ENCODE measurements at regions not wholly inside any gene's neighbourhood (a gene's known extent, or its start where the extent isn't known, plus 50 kb on each side); places are given as distances from the start of the nearest gene placed in this dataset.

DNA sequence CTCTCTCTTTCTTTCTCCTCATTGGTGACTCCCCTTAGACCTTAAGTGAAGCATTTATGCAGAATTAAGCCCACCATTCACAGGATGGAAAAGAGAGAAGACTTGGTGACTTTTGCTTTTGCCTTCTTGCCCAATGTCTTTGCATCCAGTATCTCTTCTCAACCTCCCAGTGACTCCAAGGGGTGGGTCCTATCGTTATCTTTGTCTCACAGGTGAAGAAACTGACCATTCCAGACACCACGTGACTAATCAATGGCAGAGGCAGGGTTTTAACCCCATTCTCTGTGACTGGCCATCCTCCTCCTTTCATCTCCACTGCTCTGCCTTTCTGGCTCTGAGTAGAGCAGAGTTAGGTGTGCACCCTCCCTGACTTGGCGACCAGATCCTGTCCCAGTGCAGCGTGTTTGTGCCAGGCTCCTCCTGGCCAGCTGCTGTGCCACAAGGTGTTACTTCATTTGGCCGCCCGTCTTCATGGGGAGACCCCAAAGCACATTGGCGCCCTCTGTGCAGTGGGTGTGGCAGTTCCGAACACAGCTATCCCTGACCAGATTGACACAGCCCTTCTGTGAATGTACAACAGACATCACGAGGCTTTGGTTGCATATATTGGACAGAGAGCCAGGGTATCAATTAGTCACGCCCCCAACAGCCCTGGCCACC lies 501.3 kb downstream of the CD83 start:
- WGBS = 92% methylated on average over 10 of the region's 10 CpGs
- Histone ChIP-seq H3K9ac (ENCODE audit: low read depth, low read length) (no peak overlapping the region), H3K4me1 (ENCODE audit: insufficient read depth, low read length) (peaks cover 14% of the 10 kb centered on the region), H3K36me3 (ENCODE audit: insufficient read depth, low read length) (no peaks in the 10 kb centered on the region), H3K9me3 (ENCODE audit: insufficient read depth, low read depth, low read length) (peaks cover 10% of the 10 kb centered on the region), H3K4me3 (ENCODE audit: low read length) (no peak overlapping the region), H3K27ac (ENCODE audit: low read depth, low read length) (no peak overlapping the region), H3K27me3 (ENCODE audit: insufficient read depth, low read length) (no peaks in the 10 kb centered on the region)

DNA sequence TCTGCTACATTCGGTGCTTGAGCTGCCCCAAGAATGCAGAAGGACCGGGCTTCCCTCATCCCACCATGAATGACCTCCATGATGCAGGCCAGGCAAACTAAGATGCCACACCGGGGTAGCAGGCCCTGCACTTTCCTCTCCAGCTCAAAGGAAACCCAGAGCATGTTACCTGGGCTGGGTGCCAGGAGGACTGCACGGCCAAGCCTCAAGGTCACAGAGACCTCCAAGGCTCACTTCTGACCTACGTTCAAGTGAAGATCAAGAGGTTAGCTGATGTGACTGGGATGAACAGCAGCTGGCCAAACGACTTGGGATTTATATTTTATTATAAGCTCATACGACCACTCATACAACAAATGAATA lies 501.8 kb downstream of the CD83 start:
- Histone ChIP-seq H3K4me3 (ENCODE audit: low read length) (no peak overlapping the region), H3K9me3 (ENCODE audit: insufficient read depth, low read depth, low read length) (peaks cover 10% of the 10 kb centered on the region), H3K4me1 (ENCODE audit: insufficient read depth, low read length) (peaks cover 14% of the 10 kb centered on the region), H3K27me3 (ENCODE audit: insufficient read depth, low read length) (no peaks in the 10 kb centered on the region), H3K9ac (ENCODE audit: low read depth, low read length) (no peak overlapping the region), H3K36me3 (ENCODE audit: insufficient read depth, low read length) (no peaks in the 10 kb centered on the region), H3K27ac (ENCODE audit: low read depth, low read length) (no peak overlapping the region)
- 88% methylated on average over 5 of the region's 7 CpGs for WGBS

DNA sequence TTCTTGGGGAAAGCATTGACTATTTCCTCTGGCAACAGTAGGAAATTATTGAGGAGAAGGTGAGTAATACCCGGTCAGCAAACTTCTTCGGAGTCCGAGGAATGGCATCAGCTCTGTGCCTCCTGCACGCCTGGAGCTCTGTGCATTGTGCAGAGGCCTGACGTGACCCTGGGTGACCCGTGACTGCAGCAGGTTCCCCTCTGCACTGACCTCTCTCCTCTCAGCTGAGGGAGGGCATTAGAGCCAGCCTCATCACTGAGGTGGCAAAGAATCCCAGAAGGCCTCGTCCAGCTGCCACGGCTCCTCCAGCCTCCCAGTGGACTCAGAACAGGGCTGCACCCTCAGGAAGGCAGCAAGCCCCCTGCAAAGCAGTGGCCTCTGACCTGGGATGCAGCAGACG lies 502.9 kb downstream of the CD83 start:
- Histone ChIP-seq H3K36me3 (ENCODE audit: insufficient read depth, low read length) (no peaks in the 10 kb centered on the region), H3K9me3 (ENCODE audit: insufficient read depth, low read depth, low read length) (peaks cover 9% of the 10 kb centered on the region), H3K27ac (ENCODE audit: low read depth, low read length) (no peak overlapping the region), H3K4me3 (ENCODE audit: low read length) (no peak overlapping the region), H3K9ac (ENCODE audit: low read depth, low read length) (no peak overlapping the region), H3K27me3 (ENCODE audit: insufficient read depth, low read length) (no peaks in the 10 kb centered on the region), H3K4me1 (ENCODE audit: insufficient read depth, low read length) (peaks cover 20% of the 10 kb centered on the region)
- 84% methylated on average over 9 of the region's 9 CpGs for WGBS

DNA sequence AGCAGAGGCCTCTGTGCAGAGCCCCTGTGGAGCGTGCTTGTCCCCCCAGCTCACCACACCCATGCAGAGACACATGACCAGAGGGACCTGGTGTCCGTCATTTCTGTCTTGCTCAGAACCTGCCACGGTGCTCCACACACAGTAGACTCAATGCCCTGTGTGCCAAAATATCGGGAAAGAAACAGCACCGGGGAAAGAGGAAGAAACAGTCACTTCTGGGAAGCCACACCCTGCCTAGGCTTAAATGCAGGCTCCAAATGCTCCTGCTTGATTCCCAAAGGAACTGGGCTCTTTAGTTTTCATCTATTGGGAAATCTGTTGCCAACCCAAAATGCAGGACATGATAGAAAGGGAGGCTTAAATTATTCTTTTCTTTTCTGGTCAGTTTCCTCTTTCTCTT lies 503.9 kb downstream of the CD83 start:
- no peak overlapping the region for H3K9ac ChIP-seq (ENCODE audit: low read depth, low read length)

DNA sequence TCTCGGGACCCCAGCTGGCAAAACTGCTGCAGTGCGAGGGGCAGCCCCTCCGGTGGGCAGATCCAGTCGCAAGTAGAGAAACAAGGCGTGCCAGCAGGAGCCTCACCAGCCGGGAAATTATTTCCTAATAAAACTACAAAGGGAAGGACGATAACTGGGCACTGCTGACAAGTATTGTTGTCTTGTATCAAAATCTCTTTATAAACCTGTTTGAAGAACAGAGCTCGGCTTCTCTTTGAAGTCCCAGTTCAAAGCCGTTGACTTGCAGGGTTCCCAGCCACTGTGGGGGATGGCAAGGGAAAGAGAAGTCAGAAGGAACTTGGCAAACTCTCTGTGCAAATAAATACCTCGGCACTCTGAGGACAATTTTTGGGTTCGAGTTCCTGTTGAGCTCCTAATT lies 504.5 kb downstream of the CD83 start:
- Histone ChIP-seq H3K9me3 (ENCODE audit: insufficient read depth, low read depth, low read length) (no peaks in the 10 kb centered on the region), H3K36me3 (ENCODE audit: insufficient read depth, low read length) (no peaks in the 10 kb centered on the region), H3K27ac (ENCODE audit: low read depth, low read length) (no peak overlapping the region), H3K9ac (ENCODE audit: low read depth, low read length) (no peak overlapping the region), H3K27me3 (ENCODE audit: insufficient read depth, low read length) (no peaks in the 10 kb centered on the region), H3K4me3 (ENCODE audit: low read length) (no peak overlapping the region), H3K4me1 (ENCODE audit: insufficient read depth, low read length) (peaks cover 27% of the 10 kb centered on the region)
- 48% methylated on average over 11 of the region's 11 CpGs for WGBS

More for the DNA sequence above, 503.9 kb downstream of the CD83 start:
- WGBS = 76% methylated on average over 5 of the region's 5 CpGs
- Histone ChIP-seq H3K9me3 (ENCODE audit: insufficient read depth, low read depth, low read length) (no peaks in the 10 kb centered on the region), H3K27ac (ENCODE audit: low read depth, low read length) (no peak overlapping the region), H3K36me3 (ENCODE audit: insufficient read depth, low read length) (no peaks in the 10 kb centered on the region), H3K4me1 (ENCODE audit: insufficient read depth, low read length) (peaks cover 27% of the 10 kb centered on the region), H3K4me3 (ENCODE audit: low read length) (no peak overlapping the region), H3K27me3 (ENCODE audit: insufficient read depth, low read length) (no peaks in the 10 kb centered on the region)

DNA sequence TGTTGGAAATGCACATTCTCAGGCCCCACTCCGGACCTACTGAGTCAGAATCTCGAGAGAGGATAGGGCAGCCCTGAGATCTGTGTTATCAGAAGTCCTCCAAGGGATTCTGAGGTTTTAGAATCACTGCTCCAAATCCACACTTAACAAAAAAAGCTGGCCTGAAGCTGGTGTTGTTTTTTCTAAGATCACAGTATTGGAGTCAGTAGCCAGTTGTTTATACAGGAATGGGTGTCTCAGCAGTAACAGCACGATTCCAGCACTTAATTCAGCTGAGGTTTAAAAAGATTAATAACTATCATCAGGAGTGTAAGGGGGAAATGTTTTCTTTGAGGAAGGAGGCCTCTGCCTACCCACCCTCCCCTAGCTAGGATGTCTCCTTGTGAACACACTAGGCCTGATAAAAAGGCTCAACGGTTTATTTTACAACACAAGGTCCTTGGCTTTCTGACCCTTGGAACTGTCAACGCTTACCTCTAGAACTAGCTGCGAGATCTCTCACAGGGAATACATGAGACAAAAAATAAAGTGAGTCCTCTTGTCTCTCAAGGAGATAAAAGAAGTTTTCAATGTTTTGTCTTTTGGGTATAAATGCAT lies 505.4 kb downstream of the CD83 start:
- Histone ChIP-seq H3K4me3 (ENCODE audit: low read length) (no peak overlapping the region), H3K27me3 (ENCODE audit: insufficient read depth, low read length) (no peaks in the 10 kb centered on the region), H3K4me1 (ENCODE audit: insufficient read depth, low read length) (peaks cover 27% of the 10 kb centered on the region), H3K36me3 (ENCODE audit: insufficient read depth, low read length) (no peaks in the 10 kb centered on the region), H3K9ac (ENCODE audit: low read depth, low read length) (no peak overlapping the region), H3K9me3 (ENCODE audit: insufficient read depth, low read depth, low read length) (no peaks in the 10 kb centered on the region), H3K27ac (ENCODE audit: low read depth, low read length) (no peak overlapping the region)
- WGBS = 89% methylated on average over 6 of the region's 6 CpGs

DNA sequence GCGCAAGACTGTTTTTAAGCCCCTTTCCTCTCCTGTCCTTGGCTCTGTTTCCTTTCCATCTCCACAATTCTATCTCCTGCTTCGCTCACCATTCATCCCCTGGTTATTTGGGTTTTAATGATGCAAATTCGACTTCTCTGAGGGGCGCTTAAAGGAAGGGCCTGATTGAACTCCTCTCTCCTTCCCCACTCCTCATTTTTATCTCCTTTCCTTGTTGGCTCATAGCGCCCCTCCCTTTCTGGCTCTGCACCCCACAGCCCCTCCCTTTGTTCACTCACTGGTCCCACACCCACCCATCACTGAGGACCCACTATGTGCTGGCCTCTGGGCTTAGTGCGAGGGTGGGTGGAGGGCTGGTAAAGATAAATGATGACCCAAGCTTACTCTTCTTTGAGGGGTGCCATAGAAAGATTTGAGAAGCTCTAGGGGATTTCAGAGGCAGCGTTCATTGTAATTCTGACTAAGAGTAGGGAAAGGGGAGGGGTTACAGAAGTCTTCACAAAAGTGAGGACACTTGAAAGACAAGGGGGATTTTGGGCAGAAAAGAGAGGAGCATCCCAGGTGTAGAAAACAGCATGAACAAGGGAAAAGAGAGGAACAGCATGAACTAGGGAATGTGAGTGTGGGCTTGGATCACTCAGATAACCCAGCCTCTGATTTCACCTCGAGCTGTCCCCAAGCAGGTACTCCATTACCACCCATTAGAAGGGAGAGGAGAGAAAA lies 507.8 kb downstream of the CD83 start:
- peak overlapping the region; percentile 38; the same call in 1 of the 2 replicates for H3K27ac ChIP-seq (ENCODE audit: low read depth, low read length)
- no peaks in the 10 kb centered on the region for H3K9me3 ChIP-seq (ENCODE audit: insufficient read depth, low read depth, low read length)
- no peak overlapping the region for H3K4me3 ChIP-seq (ENCODE audit: low read length)
- no peaks in the 10 kb centered on the region for H3K27me3 ChIP-seq (ENCODE audit: insufficient read depth, low read length)
- WGBS = 53% methylated on average over 8 of the region's 8 CpGs
- H3K9ac ChIP-seq (ENCODE audit: low read depth, low read length) = no peak overlapping the region
- H3K36me3 ChIP-seq (ENCODE audit: insufficient read depth, low read length) = no peaks in the 10 kb centered on the region
- peaks cover 35% of the 10 kb centered on the region for H3K4me1 ChIP-seq (ENCODE audit: insufficient read depth, low read length)

DNA sequence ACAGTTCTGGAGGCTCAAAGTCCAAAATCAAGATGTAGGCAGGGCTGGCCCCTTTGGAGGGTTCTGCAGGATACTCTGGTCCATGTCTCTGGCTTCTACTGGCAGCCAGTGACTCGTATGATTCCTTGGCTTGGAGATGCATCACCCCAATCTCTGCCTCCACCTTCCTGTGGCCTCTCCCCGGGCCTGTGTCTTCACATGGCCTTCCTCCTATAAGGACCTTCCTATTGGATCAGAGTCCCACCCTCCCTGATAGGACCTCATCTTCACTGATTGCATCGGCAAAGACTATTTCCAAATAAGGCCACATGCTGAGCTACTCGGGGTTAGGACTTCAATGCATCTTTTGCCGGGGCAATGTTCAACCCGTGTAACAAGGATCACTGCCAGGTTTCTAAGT lies 509.0 kb downstream of the CD83 start:
- no peak overlapping the region for H3K9ac ChIP-seq (ENCODE audit: low read depth, low read length)
- WGBS = 87% methylated on average over 6 of the region's 6 CpGs
- no peak overlapping the region for H3K27ac ChIP-seq (ENCODE audit: low read depth, low read length)
- H3K27me3 ChIP-seq (ENCODE audit: insufficient read depth, low read length) = no peaks in the 10 kb centered on the region
- no peak overlapping the region for H3K4me3 ChIP-seq (ENCODE audit: low read length)
- no peaks in the 10 kb centered on the region for H3K36me3 ChIP-seq (ENCODE audit: insufficient read depth, low read length)
- no peaks in the 10 kb centered on the region for H3K9me3 ChIP-seq (ENCODE audit: insufficient read depth, low read depth, low read length)
- peaks cover 31% of the 10 kb centered on the region for H3K4me1 ChIP-seq (ENCODE audit: insufficient read depth, low read length)

DNA sequence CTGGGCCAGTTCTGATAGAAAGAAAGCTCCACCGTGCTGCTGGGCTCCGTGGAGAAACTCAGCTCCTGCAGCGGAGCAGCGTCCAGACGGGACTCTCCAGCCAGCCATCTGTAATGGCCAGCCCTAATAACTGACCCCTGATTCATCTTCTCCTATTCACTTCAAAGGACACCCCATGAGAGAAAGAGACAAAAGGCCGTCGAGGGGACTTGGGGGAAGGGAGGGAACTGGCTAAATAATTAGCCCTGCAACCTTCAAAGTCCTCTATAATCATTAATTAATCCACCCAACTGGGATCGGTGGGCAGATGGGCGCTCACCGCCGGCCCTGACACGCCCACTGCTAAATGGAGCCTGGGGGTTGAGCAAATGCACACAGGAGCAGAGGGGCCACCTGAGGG lies 512.4 kb downstream of the CD83 start:
- no peak overlapping the region for H3K27ac ChIP-seq (ENCODE audit: low read depth, low read length)
- H3K9me3 ChIP-seq (ENCODE audit: insufficient read depth, low read depth, low read length) = no peaks in the 10 kb centered on the region
- H3K4me3 ChIP-seq (ENCODE audit: low read length) = no peak overlapping the region
- 72% methylated on average over 10 of the region's 12 CpGs for WGBS
- H3K4me1 ChIP-seq (ENCODE audit: insufficient read depth, low read length) = peaks cover 20% of the 10 kb centered on the region
- H3K36me3 ChIP-seq (ENCODE audit: insufficient read depth, low read length) = no peaks in the 10 kb centered on the region
- no peak overlapping the region for H3K9ac ChIP-seq (ENCODE audit: low read depth, low read length)
- no peaks in the 10 kb centered on the region for H3K27me3 ChIP-seq (ENCODE audit: insufficient read depth, low read length)

DNA sequence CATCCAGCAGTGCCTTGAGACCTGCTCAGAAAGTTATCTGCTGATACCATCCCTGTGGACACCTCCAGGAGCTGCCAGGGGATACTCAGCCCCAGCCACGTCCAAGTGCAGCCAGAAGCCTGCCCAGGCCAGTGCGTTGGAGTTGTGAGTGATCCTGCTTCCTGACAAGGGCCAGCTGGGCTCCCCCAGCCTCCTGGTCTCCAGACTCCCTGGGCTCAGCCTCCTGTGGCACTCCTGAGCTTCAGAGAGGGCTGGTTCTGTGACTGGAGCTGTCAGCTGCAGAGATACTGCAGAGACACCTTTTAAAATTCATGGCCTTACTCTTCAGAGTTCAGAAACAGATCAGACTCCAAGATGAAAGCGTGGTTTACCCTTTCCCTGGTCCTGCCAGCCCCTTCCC lies 515.9 kb downstream of the CD83 start:
- Histone ChIP-seq H3K9me3 (ENCODE audit: insufficient read depth, low read depth, low read length) (no peaks in the 10 kb centered on the region), H3K27me3 (ENCODE audit: insufficient read depth, low read length) (no peaks in the 10 kb centered on the region), H3K36me3 (ENCODE audit: insufficient read depth, low read length) (no peaks in the 10 kb centered on the region), H3K27ac (ENCODE audit: low read depth, low read length) (no peak overlapping the region), H3K4me1 (ENCODE audit: insufficient read depth, low read length) (peaks cover 9% of the 10 kb centered on the region), H3K9ac (ENCODE audit: low read depth, low read length) (no peak overlapping the region), H3K4me3 (ENCODE audit: low read length) (no peak overlapping the region)
- 88% methylated on average over 3 of the region's 3 CpGs for WGBS

DNA sequence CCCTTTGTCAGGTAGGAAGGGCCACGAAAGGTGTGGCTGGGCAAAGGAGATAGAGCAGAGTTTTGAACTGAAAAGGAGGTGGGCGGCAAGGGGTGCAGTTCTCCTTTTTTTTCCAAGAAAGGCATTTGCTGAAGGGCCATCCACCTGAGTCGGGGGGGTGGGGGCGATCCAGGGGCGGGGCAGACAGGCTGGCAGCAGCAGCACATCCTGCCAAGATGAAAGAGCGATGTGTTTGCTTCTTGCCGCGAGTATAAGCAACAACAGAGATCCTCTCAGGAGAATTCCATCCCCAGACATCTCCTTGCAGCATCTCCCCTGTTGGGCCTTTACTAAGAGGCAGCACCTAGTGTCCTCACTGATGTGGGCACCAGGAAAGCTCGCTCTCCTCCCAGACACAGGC lies 516.5 kb downstream of the CD83 start:
- WGBS = 88% methylated on average over 9 of the region's 9 CpGs
- Histone ChIP-seq H3K4me1 (ENCODE audit: insufficient read depth, low read length) (peaks cover 15% of the 10 kb centered on the region), H3K27ac (ENCODE audit: low read depth, low read length) (no peak overlapping the region), H3K9ac (ENCODE audit: low read depth, low read length) (no peak overlapping the region), H3K27me3 (ENCODE audit: insufficient read depth, low read length) (no peaks in the 10 kb centered on the region), H3K9me3 (ENCODE audit: insufficient read depth, low read depth, low read length) (no peaks in the 10 kb centered on the region), H3K36me3 (ENCODE audit: insufficient read depth, low read length) (no peaks in the 10 kb centered on the region), H3K4me3 (ENCODE audit: low read length) (no peak overlapping the region)
